SKM-1 (cell line): ENCODE measurements at regions not wholly inside any gene's neighbourhood (a gene's known extent, or its start where the extent isn't known, plus 50 kb on each side); places are given as distances from the start of the nearest gene placed in this dataset.

ENCODE experiments used
- DNase-seq: peaks from one replicate; lab custom pipeline; 2025; ENCODE audit not compliant: unreplicated experiment; lab: John Stamatoyannopoulos, UW

DNA sequence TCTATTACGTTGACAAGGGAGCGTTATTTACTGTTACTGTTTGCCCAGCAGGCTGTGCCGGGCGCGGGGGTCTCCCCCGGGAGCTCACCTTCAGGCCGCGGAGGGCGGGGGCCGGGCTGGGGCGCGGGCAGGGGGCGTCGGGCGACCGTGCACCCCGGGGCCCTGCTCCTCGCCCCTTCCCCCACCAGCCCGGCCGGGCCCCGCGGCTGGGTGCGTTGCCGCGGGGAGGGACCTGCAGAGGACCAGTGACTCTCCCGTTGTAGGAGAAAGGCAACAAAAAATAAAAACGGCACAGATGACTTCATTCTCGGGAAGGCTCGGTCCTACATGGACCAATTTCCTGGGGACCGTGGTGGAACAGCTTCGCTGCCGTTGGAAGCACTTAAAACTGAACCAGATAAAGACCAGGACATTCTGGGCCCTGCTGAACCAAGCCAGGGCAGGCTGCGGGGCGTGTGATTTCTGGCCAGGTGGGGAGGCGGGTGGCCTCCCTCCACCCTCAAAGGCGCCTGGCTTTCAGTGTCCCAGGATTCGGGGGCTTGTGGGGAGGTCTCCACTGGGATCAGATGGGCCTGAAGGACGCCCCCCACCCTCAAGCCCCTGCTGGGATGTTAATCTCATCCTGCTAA, 57.4 kb downstream of the IGLL1 start:
- DNase-seq = no peak

DNA sequence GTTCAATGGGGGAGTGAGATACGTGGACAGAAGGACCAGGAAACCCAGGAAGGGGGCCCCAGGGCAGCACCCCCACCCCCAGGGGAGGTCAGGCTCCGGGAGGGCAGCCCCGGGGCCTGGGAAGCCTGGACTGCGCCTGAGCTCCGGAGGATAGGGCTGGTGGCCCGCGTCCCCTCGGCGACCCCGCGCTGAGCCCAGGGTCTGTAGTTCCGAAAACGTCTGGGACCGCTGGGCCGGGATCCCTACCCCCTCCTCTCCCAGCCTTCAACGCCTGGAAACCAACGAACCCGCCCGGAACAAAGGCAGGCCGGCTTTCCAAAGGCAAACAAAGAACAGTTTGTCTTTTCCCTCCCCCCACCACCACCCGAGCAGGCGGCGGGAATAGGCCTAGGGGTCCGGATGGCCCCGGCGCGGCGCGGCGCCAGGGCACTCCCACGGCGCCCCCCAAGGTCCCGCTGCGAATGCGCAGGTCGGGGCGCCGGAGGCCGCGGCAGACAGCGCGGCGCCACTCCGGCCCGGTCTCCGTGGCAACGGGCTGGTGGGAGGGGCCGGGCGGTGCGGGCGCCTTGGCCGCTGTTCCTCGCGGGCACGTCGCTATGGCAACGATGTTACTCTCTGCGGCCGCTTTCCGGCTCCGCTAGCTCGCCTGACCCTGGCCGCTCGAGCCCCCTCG, 58.5 kb downstream of the IGLL1 start:
- DNase-seq = peak; percentile 76

DNA sequence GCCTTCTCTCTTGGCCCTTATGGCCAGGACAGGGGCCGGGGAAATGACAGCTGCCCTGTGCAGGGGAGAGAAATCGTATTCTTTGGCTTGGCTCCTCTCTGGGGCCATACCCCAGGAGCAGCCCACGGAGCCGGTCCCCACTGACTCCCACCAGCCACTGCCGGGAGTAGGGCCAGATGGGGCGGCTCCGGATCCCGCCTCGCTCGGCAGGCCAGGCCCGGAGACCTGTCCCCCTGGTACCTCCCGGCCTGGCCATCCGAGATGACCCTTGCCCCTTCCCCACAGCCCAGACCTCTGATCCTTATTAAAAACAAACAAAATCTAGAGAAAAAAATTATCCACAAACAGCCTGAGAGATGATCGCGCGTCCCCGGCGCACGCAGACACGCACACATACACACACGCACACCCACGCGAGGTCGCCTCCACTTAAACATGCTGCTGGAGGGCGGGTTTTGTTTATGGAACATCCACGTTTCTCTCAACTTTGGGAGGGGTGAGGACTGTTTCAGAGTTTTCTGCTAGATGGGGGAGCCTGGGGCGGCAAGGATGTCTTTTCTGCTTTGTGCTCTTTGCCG, 59.1 kb downstream of the IGLL1 start:
- DNase-seq = no peak

DNA sequence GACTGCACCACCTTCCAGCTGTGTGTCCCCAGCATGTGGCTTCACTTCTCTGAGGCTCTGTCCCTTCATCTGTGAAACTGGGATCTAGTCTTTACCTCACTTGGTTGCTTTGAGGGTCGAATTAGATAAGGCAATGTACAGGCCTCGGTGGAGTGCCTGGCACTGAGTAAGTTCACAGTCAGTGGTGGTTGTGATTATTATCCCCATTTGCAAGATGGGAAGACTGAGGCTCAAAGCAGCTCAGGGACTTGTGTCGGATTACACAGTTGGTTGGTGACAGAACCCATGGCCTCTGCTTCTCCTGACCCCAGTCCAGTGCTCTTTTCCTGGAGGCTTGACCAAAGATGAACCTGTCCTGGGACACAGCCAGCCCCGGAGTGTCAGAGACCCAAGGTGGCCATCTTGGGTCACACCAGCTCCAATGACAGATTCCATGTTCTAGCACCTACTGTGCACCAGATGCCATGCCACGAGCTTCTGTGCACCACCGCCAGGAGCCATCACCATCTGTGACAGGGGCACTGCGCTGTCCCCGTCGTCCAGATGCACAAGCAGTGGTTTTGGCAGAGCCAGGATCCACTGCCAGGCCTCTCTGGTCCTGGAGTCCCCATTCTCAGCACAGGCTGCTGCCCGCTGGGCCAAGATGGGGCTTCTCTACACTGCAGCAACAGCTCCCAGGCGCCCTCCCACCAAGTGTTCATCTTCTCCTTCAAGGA, 60.5 kb downstream of the IGLL1 start:
- DNase-seq = no peak

DNA sequence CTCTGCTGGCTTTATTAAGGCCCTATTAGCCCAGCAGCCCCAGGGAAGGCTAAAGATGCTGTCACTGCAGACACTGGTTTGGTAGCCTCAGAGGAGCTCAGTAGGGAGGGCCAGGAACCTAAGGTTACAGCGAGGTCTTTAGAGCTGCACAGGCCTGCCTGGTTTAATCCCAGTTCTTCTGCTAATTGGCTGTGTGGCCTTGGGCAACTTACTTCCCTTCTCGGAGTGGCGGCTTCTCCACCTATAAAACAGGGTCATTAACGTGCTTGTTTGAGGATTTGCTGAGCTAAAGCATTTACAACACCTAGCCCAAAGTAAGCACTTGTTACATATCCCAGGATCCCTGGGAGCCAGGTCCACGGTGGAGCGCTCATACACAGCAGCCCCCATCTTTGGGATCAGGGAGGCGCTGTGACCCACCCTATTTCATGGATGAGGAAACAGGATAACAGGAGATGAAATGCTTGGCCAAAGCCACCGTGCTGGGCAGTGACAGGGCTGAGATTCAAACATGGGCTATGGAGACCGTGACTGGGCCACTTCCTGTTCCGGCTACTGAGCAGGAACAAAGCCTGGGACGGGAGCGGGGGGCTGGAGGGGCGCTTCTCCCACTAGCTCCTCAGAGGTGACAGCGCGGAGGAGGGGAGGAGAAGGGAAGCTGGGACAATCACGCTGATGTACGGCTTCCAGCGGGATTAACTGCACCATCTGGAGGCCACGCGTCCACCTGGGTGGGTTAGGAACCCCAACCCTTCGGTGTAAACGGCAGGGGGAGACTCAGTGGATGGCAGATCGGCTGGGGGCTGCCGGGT, 61.5 kb downstream of the IGLL1 start:
- DNase-seq = no peak

DNA sequence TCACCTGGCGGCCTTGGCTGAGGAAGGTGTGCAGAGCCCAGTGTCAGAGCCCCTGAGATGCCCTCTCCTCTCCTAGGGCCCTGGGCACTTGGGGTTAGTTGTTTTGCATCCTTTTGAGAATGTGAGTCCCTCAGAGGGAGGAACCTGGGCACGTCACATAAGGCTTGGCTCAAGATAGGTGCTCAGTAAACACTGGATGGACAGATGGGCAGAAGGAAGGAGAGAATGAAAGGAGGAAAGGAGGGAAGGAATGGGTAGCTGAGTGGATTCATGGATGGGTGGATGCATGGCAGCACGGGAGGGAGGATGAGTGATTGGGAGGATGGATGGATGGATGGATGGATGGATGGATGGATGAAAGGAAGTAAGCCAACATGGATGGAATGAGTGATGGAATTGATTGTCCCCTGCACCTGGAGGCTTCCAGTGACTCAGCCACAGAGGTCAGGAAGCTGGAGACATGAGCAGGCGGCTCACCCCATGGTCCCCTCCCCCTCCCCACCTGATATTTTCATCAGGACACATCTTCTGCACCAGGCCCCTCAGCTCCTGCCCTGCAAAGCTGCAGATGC, 62.2 kb downstream of the IGLL1 start:
- no peak for DNase-seq

DNA sequence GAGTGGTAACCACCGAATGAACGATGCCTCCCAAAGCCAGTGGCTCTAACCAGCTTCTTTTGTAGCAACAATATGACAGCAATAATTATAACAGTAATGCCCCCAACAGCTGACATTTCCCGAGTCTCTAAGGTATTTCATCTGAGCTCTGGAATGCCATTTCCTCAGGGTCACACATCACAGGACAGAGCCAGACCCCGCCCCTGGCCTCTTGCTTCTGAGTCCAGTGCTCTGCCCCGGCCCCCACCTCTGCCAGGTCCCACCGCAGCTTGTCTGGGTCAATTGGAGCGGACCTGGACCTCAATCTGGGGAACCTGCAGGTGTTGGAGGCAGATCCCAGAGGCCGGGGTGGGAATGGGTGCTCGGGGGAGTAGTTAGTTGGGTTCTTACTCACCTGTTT, 63.8 kb downstream of the IGLL1 start:
- DNase-seq = no peak

DNA sequence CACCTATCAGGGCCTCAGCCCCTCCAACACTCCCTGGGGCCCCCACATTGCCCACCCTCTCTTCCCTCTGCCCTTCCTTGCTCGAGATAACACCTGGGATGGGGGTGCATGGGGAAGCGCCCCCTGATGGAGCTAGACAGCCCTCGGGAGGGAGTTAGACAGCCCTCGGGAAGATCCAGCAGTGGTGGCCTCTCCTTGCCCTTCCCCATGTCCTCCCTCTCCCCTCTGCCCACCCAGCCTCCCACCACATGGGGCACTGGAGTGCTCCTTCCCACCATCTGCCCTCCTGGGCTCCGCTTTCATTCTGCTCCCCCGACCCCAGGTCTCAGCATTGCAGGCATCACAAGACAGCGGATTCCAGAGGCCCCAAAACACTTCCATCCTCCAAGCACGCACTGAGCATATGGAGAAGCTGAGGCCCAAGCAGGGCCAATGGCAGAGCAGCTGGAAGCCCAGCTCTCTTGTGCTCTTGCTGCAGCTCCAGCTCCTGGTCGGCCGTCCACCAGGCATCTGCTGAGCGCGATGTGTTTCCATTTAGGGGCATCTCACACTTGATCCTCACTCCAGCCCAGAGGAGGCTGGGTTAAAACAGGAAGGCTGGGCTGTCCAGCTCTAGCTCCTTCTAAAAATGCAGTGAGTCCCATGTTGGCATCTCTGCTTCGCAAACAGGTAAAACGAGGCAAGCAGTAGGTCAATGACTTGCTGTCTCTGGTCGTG, 65.6 kb downstream of the IGLL1 start:
- no peak for DNase-seq

DNA sequence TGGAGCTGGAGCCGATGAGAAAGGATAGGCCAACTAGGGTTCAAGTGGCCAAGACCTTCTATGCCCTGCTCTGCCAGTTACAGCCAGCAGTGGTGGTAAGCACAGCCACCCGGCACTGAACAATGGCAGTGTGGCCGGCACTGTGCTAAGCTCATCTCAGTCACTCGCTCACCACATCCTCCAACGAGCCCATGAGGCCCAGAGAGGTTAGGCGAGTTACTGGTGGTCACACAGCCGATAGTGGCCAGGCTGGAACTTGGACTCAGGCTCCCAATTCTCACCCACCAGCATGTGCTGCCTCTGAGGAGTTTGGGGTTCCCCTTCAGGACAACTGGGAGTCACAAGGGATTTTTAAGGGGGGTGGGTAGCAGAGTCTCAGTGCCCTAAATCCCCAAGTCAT, 66.4 kb downstream of the IGLL1 start:
- no peak for DNase-seq

DNA sequence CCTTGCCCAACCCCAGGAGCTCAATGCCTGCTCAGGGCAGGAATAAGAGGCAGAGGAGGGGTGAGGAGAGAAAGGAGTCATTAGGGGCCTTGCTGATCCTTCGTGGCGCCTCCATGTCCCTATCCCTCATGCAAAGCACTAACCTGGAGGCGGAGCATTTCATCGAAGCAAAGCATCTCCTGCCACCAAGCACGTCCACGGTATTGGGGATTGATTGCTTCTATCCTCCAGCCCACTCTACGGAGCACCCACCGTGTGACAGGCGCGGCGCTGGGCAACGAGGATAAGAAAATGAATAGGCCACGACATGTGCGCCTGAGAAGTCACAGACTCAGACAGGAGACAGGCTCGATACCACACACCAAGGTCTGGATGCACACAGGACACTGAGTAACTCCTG, 67.0 kb downstream of the IGLL1 start:
- no peak for DNase-seq

DNA sequence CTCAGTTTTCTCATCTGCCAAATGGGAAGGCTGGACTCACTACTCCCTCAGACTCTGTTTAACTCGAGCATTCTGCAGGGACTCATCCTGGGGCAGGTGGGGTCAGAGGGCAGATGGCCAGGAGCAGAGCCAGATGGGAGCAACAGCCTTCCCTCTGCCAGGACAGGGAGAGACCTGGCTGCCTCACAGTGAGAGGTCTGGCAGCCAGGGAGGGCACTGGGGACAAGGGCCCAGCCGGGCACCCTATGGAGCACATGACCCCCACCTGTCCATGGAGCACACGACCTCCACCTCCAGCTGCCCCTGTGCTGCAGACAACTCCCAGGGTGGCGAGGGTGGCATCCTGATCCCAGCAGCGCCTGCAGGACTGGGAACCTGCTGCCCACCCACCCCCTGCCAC, 67.4 kb downstream of the IGLL1 start:
- DNase-seq = no peak

DNA sequence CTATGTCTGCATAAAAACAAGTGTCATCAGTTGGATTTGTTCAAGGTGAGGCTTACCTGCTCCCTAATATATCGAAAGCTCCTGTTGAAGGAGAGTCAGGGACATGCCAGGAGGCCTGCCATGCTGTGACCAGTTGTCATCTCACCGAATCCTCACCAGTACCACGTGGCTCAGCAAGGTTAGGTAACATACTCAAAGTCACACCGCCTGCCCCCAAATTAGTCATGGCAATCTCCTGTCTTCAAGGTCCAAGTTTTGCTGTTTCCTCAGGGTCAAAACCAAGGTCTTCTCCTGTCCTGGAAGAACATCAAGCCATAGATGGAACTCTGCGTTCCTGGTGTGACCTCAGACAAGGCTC, 67.8 kb downstream of the IGLL1 start:
- DNase-seq = no peak

DNA sequence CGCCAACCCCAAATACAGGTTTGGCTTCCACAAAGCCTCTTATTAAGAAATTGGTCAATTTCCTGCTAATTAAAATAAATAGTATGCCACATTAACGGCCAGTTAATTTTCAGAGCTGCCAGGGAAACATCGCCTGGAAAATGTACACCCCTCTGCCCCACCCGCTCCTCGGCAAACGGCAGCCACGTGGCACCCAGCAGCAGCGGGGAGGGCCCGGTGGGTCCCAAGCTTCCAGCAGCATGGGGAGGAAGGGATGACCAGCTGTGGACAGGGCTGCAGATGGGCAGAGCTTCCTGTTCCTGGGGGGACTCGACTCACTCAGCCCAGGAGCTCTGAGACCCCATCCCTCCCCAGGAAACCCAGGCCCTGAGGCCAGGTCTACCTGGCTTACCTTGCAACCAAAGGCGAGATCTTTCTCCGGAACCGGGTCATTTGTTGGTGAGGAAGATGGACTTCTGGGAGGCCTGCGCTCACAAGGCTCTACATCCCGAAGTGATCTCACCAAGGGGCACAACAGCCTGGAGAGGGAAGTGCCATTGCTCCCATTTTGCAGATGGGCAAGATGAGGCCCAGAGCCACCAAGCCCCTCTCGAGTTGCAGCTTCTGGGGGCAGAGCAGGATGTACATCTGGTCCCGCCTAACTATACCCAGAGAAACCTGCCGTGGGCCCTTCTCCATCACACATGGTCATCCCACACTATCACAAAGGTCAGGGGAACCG, 68.3 kb downstream of the IGLL1 start:
- no peak for DNase-seq

DNA sequence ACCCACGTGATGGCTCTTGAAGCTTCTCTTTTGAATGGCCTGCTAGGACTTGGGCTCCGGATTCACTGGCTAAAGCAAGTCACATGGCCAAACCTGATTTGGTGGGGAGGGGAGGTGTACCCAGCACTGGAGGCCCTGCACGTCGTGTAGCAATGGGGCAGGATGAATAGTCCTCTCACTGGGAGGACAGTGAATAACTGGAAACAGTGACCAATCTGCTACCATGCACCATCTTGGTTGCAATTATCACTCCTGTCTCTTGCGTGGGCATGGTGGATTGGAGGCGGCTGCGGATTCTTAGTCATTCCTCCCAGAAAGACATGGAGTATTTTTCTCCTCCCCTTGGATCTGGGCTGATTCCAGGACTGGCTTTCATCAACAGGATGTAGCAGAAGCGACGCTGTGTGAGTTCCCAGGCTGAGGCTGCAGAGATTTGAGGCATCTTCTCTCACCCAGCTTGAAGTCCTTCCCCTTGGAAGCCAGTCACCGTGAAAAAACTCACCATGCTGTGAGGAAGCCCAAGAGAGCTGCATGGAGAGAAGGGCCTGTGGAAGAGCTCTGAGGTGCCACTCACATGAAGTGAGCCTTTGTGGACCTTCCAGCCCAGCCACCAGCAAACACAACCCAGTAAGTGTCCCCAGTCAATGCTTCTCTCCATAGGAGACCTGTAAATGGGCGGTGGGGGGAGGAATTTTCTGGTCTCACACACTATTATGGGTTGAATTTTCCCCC, 70.4 kb downstream of the IGLL1 start:
- no peak for DNase-seq

DNA sequence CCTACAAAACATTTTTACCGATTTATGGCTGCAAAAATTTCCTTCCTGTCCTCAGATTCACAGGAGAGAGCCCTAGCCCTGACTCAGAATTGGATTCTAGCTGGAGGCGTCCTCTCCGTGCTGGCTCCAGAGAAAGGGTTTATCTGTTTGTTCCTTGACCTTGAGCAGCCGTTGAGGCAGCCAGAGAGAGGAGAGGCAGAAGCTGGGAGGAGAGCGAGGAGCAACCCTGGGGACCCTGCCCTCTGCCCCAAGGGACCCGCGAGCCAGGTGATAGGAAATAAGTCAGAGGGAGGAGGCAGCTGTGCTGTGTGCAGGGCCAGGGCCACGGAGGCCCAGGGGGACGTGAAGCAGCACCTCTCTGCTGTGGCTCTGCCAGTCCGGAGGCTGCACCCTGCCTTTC, 75.6 kb downstream of the IGLL1 start:
- no peak for DNase-seq

DNA sequence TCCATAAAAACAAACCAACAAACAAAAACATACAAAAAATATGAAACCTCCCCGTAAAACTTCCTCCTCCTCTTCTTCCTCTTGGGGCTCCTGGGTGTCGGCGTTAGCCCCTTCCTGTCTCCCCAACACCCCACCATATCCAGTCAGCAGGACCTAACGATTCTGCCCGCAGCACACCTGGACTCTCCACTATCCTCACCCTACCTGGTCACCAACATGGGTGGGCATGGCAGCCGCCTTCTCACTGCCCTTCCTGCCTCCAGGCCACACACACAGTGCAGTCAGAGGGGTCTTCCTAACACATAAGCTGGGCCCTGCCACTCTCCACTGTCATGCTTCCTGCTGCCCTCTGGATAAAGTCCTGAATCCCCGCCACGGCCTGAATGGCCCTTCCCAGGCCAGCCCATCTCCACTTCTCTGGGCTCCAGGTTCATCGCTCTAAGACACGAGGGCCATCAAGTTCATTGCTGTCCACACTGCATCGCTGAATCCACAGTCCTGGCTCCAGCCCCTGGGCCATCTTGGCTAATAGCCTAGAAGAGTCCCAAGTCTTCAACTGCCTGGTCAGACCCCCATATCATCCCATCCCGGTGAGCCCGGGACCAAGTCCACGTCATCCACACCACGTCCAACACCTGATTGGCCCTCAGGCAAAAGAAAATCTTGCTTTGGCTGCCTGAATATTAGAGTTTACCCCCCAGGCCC, 76.2 kb downstream of the IGLL1 start:
- no peak for DNase-seq

DNA sequence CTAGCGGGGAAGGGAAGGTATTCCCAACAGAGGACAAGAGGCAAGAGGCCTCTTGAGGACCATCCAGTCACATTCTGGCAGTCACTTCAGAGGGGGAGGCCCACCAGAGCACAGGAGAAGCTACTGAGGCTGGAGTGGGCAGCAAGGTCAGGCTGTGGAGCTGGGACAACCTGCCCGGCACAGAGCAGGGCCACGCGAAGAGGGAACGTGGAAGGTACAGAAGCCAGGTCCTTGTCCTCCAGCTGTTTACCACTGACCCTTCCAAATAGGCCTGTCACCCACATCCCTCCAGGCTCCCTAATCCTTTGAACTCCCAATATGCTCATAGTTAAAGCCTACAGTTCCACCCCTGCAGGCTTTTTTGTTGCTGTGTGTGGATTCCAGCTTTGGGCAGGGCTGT, 76.9 kb downstream of the IGLL1 start:
- DNase-seq = no peak

DNA sequence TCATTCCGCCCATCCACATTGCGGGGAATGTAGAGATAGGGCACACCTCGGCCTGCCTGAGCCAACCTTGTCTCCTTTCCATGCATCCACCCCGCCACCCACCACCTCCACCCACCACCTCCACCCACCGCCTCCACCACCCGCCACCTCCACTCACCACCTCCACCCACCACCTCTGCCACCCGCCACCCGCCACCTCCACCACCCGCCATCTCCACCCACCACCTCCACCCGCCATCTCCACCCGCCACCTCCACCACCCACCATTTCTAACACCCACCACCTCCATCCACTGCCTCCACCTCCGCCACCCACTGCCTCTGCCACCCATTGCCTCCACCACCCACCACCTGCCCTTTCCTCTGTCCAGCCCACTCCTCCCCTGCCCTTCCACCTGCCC, 78.4 kb downstream of the IGLL1 start:
- DNase-seq = no peak

DNA sequence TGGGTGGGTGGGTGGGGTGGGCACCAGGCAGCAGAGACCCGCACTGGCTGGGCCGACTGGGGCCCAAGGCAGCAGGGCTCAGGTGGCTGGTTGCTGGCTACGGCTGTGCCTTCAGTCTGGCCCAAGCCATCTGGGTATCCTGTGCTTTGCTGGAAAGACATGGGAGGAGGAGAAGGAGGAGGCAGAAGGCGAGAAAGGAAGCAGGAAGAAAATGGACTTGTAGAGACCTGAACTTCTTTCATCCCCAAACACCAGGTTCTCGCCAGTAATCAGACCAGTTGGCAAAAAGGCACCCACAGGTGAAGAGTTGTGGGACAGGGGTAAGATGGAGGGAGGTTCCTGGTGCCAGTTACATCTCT, 78.8 kb downstream of the IGLL1 start:
- no peak for DNase-seq
